ENCODE measurements at regions not wholly inside any gene's neighbourhood (a gene's known extent, or its start where the extent isn't known, plus 50 kb on each side); places are given as distances from the start of the nearest gene placed in this dataset.

GRCh38 chr2:144166743-144167142 is 353.2 kb downstream of the ZEB2 start:
- TF ChIP-seq, protein P1, sequence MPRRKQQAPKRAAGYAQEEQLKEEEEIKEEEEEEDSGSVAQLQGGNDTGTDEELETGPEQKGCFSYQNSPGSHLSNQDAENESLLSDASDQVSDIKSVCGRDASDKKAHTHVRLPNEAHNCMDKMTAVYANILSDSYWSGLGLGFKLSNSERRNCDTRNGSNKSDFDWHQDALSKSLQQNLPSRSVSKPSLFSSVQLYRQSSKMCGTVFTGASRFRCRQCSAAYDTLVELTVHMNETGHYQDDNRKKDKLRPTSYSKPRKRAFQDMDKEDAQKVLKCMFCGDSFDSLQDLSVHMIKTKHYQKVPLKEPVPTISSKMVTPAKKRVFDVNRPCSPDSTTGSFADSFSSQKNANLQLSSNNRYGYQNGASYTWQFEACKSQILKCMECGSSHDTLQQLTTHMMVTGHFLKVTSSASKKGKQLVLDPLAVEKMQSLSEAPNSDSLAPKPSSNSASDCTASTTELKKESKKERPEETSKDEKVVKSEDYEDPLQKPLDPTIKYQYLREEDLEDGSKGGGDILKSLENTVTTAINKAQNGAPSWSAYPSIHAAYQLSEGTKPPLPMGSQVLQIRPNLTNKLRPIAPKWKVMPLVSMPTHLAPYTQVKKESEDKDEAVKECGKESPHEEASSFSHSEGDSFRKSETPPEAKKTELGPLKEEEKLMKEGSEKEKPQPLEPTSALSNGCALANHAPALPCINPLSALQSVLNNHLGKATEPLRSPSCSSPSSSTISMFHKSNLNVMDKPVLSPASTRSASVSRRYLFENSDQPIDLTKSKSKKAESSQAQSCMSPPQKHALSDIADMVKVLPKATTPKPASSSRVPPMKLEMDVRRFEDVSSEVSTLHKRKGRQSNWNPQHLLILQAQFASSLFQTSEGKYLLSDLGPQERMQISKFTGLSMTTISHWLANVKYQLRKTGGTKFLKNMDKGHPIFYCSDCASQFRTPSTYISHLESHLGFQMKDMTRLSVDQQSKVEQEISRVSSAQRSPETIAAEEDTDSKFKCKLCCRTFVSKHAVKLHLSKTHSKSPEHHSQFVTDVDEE (CRISPR knock-in tag; IDR thresholded peaks at IDR 0.05): no peak
- TF ChIP-seq ZFP3 (CRISPR knock-in tag; IDR thresholded peaks at IDR 0.05) (no peak), TCF4 (CRISPR knock-in tag; IDR thresholded peaks at IDR 0.05; ENCODE audit: borderline replicate concordance) (no peak), ZC3H10 (CRISPR knock-in tag; IDR thresholded peaks at IDR 0.05) (no peak), TOX (CRISPR knock-in tag; IDR thresholded peaks at IDR 0.05; ENCODE audit: borderline replicate concordance) (no peak), ZFP30 (CRISPR knock-in tag; IDR thresholded peaks at IDR 0.05) (no peak), CSDC2 (CRISPR knock-in tag; IDR thresholded peaks at IDR 0.05) (no peak), ZNF8 (CRISPR knock-in tag; IDR thresholded peaks at IDR 0.05) (no peak), PATZ1 (CRISPR knock-in tag; IDR thresholded peaks at IDR 0.05; ENCODE audit: borderline replicate concordance) (no peak), RARB (CRISPR knock-in tag; IDR thresholded peaks at IDR 0.05) (no peak), BACH2 (CRISPR knock-in tag; IDR thresholded peaks at IDR 0.05; ENCODE audit: borderline replicate concordance) (no peak), ISL1 (CRISPR knock-in tag; IDR thresholded peaks at IDR 0.05) (no peak), ZNF70 (CRISPR knock-in tag; IDR thresholded peaks at IDR 0.05) (no peak)
- TF ChIP-seq, protein P2, sequence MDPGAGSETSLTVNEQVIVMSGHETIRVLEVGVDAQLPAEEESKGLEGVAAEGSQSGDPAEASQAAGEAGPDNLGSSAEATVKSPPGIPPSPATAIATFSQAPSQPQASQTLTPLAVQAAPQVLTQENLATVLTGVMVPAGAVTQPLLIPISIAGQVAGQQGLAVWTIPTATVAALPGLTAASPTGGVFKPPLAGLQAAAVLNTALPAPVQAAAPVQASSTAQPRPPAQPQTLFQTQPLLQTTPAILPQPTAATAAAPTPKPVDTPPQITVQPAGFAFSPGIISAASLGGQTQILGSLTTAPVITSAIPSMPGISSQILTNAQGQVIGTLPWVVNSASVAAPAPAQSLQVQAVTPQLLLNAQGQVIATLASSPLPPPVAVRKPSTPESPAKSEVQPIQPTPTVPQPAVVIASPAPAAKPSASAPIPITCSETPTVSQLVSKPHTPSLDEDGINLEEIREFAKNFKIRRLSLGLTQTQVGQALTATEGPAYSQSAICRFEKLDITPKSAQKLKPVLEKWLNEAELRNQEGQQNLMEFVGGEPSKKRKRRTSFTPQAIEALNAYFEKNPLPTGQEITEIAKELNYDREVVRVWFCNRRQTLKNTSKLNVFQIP (CRISPR knock-in tag; IDR thresholded peaks at IDR 0.05; ENCODE audit: borderline replicate concordance, low read depth): no peak
